ENCODE measurements at regions not wholly inside any gene's neighbourhood (a gene's known extent, or its start where the extent isn't known, plus 50 kb on each side); places are given as distances from the start of the nearest gene placed in this dataset.
"Not testable (repeated sequence)": the region's sequence is repeated elsewhere in the genome, so short reads cannot be mapped to it uniquely, and the experiment has no call there.

- DNase-seq (ENCODE audit: low spot score in 2 of 2, unreplicated experiment in 2 of 2) = no peak
- H3K4me3 Mint-ChIP-seq = no peak overlapping the region
Observed at GRCh38 chr18:1784113-1784512, 787.2 kb downstream of the METTL4 start.

GRCh38 chr18:1785980-1786379, 785.3 kb downstream of the METTL4 start:
- not testable (repeated sequence) for H3K27ac Mint-ChIP-seq; DNase-seq (ENCODE audit: low spot score in 2 of 2, unreplicated experiment in 2 of 2); H3K4me3 Mint-ChIP-seq; H3K4me1 Mint-ChIP-seq; H3K36me3 Mint-ChIP-seq; H3K27me3 Mint-ChIP-seq (ENCODE audit: low read depth)
- peaks cover 31% of the 10 kb centered on the region for H3K9me3 Mint-ChIP-seq

More at GRCh38 chr18:1784113-1784512, 787.2 kb downstream of the METTL4 start:
- Mint-ChIP-seq H3K27ac (no peak overlapping the region), H3K4me1 (no peaks in the 10 kb centered on the region), H3K27me3 (ENCODE audit: low read depth) (peaks cover 5% of the 10 kb centered on the region), H3K36me3 (no peaks in the 10 kb centered on the region), H3K9me3 (peaks cover 31% of the 10 kb centered on the region)
- no peak for TF ChIP-seq CTCF (IDR thresholded peaks at IDR 0.05; ENCODE audit: unreplicated experiment)

- no peak overlapping the region for H3K27ac Mint-ChIP-seq
- no peak overlapping the region for H3K4me3 Mint-ChIP-seq
- TF ChIP-seq CTCF (IDR thresholded peaks at IDR 0.05; ENCODE audit: unreplicated experiment) = no peak
- no peaks in the 10 kb centered on the region for H3K4me1 Mint-ChIP-seq
- no peaks in the 10 kb centered on the region for H3K36me3 Mint-ChIP-seq
- H3K27me3 Mint-ChIP-seq (ENCODE audit: low read depth) = peaks cover 2% of the 10 kb centered on the region
- peaks cover 22% of the 10 kb centered on the region for H3K9me3 Mint-ChIP-seq
- no peak for DNase-seq (ENCODE audit: low spot score in 2 of 2, unreplicated experiment in 2 of 2)
Observed at GRCh38 chr18:1796636-1797035, 774.7 kb downstream of the METTL4 start.

- no peaks in the 10 kb centered on the region for H3K4me1 Mint-ChIP-seq
- H3K27ac Mint-ChIP-seq = no peak overlapping the region
- H3K36me3 Mint-ChIP-seq = no peaks in the 10 kb centered on the region
- no peak overlapping the region for H3K4me3 Mint-ChIP-seq
- TF ChIP-seq CTCF (IDR thresholded peaks at IDR 0.05; ENCODE audit: unreplicated experiment) = no peak
- H3K9me3 Mint-ChIP-seq = peaks cover 22% of the 10 kb centered on the region
- no peak for DNase-seq (ENCODE audit: low spot score in 2 of 2, unreplicated experiment in 2 of 2)
- peaks cover 2% of the 10 kb centered on the region for H3K27me3 Mint-ChIP-seq (ENCODE audit: low read depth)
Observed at GRCh38 chr18:1797235-1797634, 774.1 kb downstream of the METTL4 start.

GRCh38 chr18:1805521-1805920, 765.8 kb downstream of the METTL4 start:
- no peak for DNase-seq (ENCODE audit: low spot score in 2 of 2, unreplicated experiment in 2 of 2)
- H3K9me3 Mint-ChIP-seq = no peaks in the 10 kb centered on the region
- H3K4me3 Mint-ChIP-seq = no peak overlapping the region
- no peaks in the 10 kb centered on the region for H3K27me3 Mint-ChIP-seq (ENCODE audit: low read depth)
- H3K36me3 Mint-ChIP-seq = no peaks in the 10 kb centered on the region
- no peaks in the 10 kb centered on the region for H3K4me1 Mint-ChIP-seq
- no peak overlapping the region for H3K27ac Mint-ChIP-seq
- no peak for TF ChIP-seq CTCF (IDR thresholded peaks at IDR 0.05; ENCODE audit: unreplicated experiment)

- no peak for DNase-seq (ENCODE audit: low spot score in 2 of 2, unreplicated experiment in 2 of 2)
- no peaks in the 10 kb centered on the region for H3K36me3 Mint-ChIP-seq
- peaks cover 9% of the 10 kb centered on the region for H3K9me3 Mint-ChIP-seq
- no peaks in the 10 kb centered on the region for H3K4me1 Mint-ChIP-seq
- no peaks in the 10 kb centered on the region for H3K27me3 Mint-ChIP-seq (ENCODE audit: low read depth)
- no peak for TF ChIP-seq CTCF (IDR thresholded peaks at IDR 0.05; ENCODE audit: unreplicated experiment)
- no peak overlapping the region for H3K27ac Mint-ChIP-seq
- H3K4me3 Mint-ChIP-seq = no peak overlapping the region
Observed at GRCh38 chr18:1806884-1807615, 764.3 kb downstream of the METTL4 start.

Data from mesothelial cell of epicardium (in vitro differentiated cells).